ENCODE measurements at regions not wholly inside any gene's neighbourhood (a gene's known extent, or its start where the extent isn't known, plus 50 kb on each side); places are given as distances from the start of the nearest gene placed in this dataset.
"Not testable (repeated sequence)": the region's sequence is repeated elsewhere in the genome, so short reads cannot be mapped to it uniquely, and the experiment has no call there.

- DNase-seq: no peak
These were observed 179.3 kb downstream of the UTP18 start for GRCh38 chr17:51439395-51440229.

GRCh38 chr17:51441431-51441830, 181.1 kb downstream of the UTP18 start:
- DNase-seq: no peak

- DNase-seq: no peak
These were observed 181.9 kb downstream of the UTP18 start for GRCh38 chr17:51442088-51442865.

- no peak for DNase-seq
These were observed 183.3 kb downstream of the UTP18 start for GRCh38 chr17:51443646-51444045.

- no peak for DNase-seq
These were observed 185.6 kb downstream of the UTP18 start for GRCh38 chr17:51445946-51446345.

GRCh38 chr17:51454456-51454978, 194.2 kb downstream of the UTP18 start:
- DNase-seq: no peak

- DNase-seq: no peak
These were observed 194.9 kb downstream of the UTP18 start for GRCh38 chr17:51455211-51455610.

GRCh38 chr17:51455931-51456330, 195.6 kb downstream of the UTP18 start:
- no peak for DNase-seq

- DNase-seq: no peak
These were observed 196.6 kb downstream of the UTP18 start for GRCh38 chr17:51456942-51457341.

GRCh38 chr17:51461578-51462004, 201.2 kb downstream of the UTP18 start:
- DNase-seq: peak; percentile 80

GRCh38 chr17:51463353-51463752, 203.0 kb downstream of the UTP18 start:
- no peak for DNase-seq

GRCh38 chr17:51467336-51467735, 207.0 kb downstream of the UTP18 start:
- no peak for DNase-seq

- DNase-seq: no peak
These were observed 212.4 kb downstream of the UTP18 start for GRCh38 chr17:51472670-51473205.

- no peak for DNase-seq
These were observed 214.4 kb downstream of the UTP18 start for GRCh38 chr17:51474764-51475163.

GRCh38 chr17:51475730-51476129, 215.4 kb downstream of the UTP18 start:
- DNase-seq: no peak

GRCh38 chr17:51479303-51479702, 219.0 kb downstream of the UTP18 start:
- no peak for DNase-seq

GRCh38 chr17:51481370-51481769, 221.0 kb downstream of the UTP18 start:
- DNase-seq: no peak

- not testable (repeated sequence) for DNase-seq
These were observed 221.9 kb downstream of the UTP18 start for GRCh38 chr17:51482248-51482647.

- no peak for DNase-seq
These were observed 225.7 kb downstream of the UTP18 start for GRCh38 chr17:51486091-51486490.

- DNase-seq: no peak
These were observed 226.7 kb downstream of the UTP18 start for GRCh38 chr17:51486885-51487520.

- DNase-seq: peak; percentile 64
These were observed 227.6 kb downstream of the UTP18 start for GRCh38 chr17:51487947-51488346.

GRCh38 chr17:51491416-51491815, 231.1 kb downstream of the UTP18 start:
- DNase-seq: no peak

GRCh38 chr17:51493206-51493605, 232.9 kb downstream of the UTP18 start:
- DNase-seq: no peak
